IPS-15b (cell line): ENCODE measurements at regions not wholly inside any gene's neighbourhood (a gene's known extent, or its start where the extent isn't known, plus 50 kb on each side); places are given as distances from the start of the nearest gene placed in this dataset.
"Not testable (repeated sequence)": the region's sequence is repeated elsewhere in the genome, so short reads cannot be mapped to it uniquely, and the experiment has no call there.

Source experiments
- H3K27me3 ChIP-seq: one replicate; pipeline ENCODE4 v1.6.1; 2013; ENCODE audit warnings: low read length; ENCODE audit not compliant: control insufficient read depth, insufficient read depth
- H3K36me3 ChIP-seq: one replicate; pipeline ENCODE4 v1.6.1; 2013; ENCODE audit warnings: low read length; ENCODE audit not compliant: control insufficient read depth, insufficient read depth
- H3K4me1 ChIP-seq: one replicate; pipeline ENCODE4 v1.6.1; 2013; ENCODE audit warnings: mild to moderate bottlenecking, low read length; ENCODE audit not compliant: control insufficient read depth, insufficient read depth
- H3K4me3 ChIP-seq: one replicate; pipeline ENCODE4 v1.5.1; 2013; ENCODE audit warnings: low read depth, low read length
- H3K9ac ChIP-seq: one replicate; pipeline ENCODE4 v1.6.1; 2013; ENCODE audit warnings: low read depth, mild to moderate bottlenecking, low read length
- H3K9me3 ChIP-seq: one replicate; pipeline ENCODE4 v1.6.1; 2013; ENCODE audit warnings: mild to moderate bottlenecking, low read length; ENCODE audit not compliant: control insufficient read depth, insufficient read depth

DNA sequence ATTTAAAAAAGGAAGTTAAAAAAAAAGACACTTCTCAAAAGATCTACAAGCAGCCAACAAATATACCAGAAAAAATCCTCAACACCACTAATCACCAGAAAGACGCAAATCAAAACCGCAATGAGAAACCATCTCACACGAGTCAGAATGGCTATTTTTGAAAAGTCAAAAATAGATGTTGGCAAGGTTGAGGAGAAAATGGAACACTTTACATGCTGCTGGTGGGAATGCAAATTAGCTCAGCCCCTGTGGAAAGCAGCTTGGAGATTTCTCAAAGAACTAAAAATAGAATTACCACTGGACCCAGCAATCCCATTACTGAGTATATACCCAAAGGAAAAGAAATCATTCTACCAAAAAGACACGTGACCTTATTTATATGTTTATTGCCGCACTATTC is 574.7 kb upstream of the ADAMTS9 start:
- Histone ChIP-seq H3K36me3 (no peaks in the 10 kb centered on the region), H3K4me1 (peaks cover 4% of the 10 kb centered on the region), H3K27me3 (no peaks in the 10 kb centered on the region), H3K9me3 (no peaks in the 10 kb centered on the region), H3K9ac (no peak overlapping the region), H3K4me3 (no peak overlapping the region)

GRCh38 chr3:65259946-65260345 is 572.1 kb upstream of the ADAMTS9 start:
- no peaks in the 10 kb centered on the region for H3K36me3 ChIP-seq
- no peak overlapping the region for H3K4me3 ChIP-seq
- no peaks in the 10 kb centered on the region for H3K4me1 ChIP-seq
- H3K27me3 ChIP-seq, result no peaks in the 10 kb centered on the region
- no peak overlapping the region for H3K9ac ChIP-seq
- no peaks in the 10 kb centered on the region for H3K9me3 ChIP-seq

DNA sequence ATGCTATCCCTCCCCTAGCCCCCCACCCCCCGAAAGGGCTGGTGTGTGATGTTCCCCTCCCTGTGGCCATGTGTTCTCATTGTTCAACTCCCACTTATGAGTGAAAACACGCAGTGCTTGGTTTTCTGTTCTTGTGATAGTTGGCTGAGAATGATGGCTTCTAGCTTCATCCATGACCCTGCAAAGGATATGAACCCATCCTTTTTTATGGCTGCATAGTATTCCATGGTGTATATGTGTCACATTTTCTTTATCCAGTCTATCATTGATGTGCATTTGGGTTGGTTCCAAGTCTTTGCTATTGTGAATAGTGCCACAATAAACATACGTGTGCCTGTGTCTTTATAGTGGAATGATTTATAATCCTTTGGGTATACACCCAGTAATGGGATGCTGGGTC is 565.1 kb upstream of the ADAMTS9 start:
- H3K4me1 ChIP-seq, H3K9me3 ChIP-seq, H3K4me3 ChIP-seq, H3K27me3 ChIP-seq, H3K9ac ChIP-seq, H3K36me3 ChIP-seq: not testable (repeated sequence)

DNA sequence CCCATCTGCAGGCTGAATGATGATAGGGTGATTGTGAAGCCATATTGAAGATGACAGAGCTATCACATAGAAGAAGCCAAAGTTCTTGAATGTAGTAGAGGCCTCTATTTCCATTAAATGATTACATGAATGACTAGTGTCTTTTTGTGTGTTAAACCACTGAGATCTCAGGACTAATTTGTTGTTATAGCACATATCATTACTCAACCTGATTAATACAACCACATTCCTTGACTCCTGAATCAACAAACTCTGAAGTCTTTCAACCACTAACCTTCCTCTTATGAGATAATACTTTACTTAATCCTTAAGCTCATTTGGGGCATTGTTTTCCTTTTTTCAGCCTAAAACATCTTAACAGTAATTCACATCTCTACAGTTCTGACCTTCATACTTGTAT is 564.5 kb upstream of the ADAMTS9 start:
- Histone ChIP-seq H3K36me3 (no peaks in the 10 kb centered on the region), H3K9me3 (no peaks in the 10 kb centered on the region), H3K27me3 (no peaks in the 10 kb centered on the region), H3K9ac (no peak overlapping the region), H3K4me3 (no peak overlapping the region), H3K4me1 (no peaks in the 10 kb centered on the region)

DNA sequence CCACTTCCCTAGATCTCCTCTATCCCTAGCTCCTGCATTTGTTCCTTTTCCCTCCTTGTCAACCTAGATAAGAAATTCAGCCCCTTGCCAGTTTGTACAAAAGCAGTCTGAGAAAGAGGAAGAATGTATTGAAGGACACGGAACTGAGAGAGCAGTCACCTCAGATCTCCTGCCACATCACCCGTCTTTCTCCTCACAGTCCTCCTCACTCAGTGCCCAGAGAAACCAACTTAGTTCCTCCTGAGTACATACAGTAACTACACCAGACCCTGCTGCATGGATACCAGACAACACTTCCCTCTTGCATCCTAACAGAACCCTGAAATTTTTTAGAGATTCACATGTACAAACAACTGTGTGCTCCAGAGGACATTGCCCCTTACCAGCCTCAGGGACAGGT is 563.6 kb upstream of the ADAMTS9 start:
- H3K27me3 ChIP-seq, result no peaks in the 10 kb centered on the region
- no peak overlapping the region for H3K9ac ChIP-seq
- H3K36me3 ChIP-seq, result no peaks in the 10 kb centered on the region
- H3K9me3 ChIP-seq, result no peaks in the 10 kb centered on the region
- H3K4me1 ChIP-seq, result no peaks in the 10 kb centered on the region
- H3K4me3 ChIP-seq, result no peak overlapping the region

DNA sequence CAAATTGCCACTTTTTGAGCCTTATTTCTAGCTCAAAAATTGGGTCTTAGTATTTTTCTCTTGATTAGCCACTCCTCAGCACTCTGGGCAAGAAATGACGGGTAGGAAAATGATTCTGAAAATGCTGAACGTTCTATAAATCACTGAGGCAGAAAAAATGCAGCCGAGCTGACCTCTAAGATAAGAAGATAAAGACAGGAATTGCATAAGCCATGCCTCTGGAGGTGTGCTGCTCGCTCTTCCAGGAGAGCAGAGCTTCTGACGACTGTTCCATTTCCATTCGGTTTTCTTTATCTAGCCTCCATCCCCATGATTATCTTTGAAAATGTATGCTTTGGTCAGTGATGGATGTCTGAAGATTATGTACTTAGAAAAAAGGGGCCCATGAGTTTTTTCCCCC is 558.8 kb upstream of the ADAMTS9 start:
- H3K36me3 ChIP-seq, result no peaks in the 10 kb centered on the region
- no peak overlapping the region for H3K9ac ChIP-seq
- no peaks in the 10 kb centered on the region for H3K27me3 ChIP-seq
- no peaks in the 10 kb centered on the region for H3K9me3 ChIP-seq
- no peak overlapping the region for H3K4me3 ChIP-seq
- H3K4me1 ChIP-seq, result no peaks in the 10 kb centered on the region

GRCh38 chr3:65245133-65246063 is 557.6 kb upstream of the ADAMTS9 start:
- Histone ChIP-seq H3K9me3 (no peaks in the 10 kb centered on the region), H3K27me3 (no peaks in the 10 kb centered on the region), H3K36me3 (no peaks in the 10 kb centered on the region), H3K9ac (no peak overlapping the region), H3K4me1 (no peaks in the 10 kb centered on the region), H3K4me3 (no peak overlapping the region)

DNA sequence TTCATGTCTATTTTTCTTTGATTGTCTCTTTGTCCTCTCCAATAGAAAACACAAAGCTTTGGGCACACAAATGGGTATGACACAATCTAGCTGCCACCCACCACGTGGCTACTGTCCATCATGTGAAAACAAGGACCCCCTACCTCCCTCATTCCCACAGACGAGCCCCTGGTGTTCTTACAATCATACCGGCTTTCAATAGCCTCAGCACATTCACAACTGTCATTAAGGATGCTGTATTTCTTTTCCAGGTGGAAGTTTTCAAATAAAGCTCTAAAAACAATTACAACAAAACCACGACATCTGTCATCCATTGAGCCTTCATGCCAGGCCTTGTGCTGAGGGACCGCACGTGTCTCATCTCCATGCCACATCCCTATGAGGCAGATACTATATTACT is 552.6 kb upstream of the ADAMTS9 start:
- H3K4me1 ChIP-seq, result no peaks in the 10 kb centered on the region
- no peaks in the 10 kb centered on the region for H3K36me3 ChIP-seq
- H3K27me3 ChIP-seq, result no peaks in the 10 kb centered on the region
- no peak overlapping the region for H3K9ac ChIP-seq
- no peaks in the 10 kb centered on the region for H3K9me3 ChIP-seq
- no peak overlapping the region for H3K4me3 ChIP-seq

DNA sequence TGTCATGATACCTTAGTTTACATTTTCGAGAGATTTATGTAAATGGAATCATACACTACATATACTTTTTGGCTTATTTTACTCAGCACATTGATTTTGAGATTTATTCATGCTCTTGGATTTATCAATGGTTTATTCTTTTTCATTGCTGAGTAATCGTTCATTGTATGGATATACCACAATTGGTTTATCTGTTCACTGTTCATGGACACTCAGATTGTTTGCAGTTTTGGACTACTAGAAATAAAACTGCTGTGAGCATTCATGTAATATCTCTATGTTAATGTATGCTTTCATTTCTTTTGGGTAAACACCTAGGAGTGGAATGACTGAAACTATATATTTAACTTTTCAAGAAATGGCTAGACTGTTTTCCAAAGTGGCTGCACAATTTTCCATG is 550.9 kb upstream of the ADAMTS9 start:
- no peak overlapping the region for H3K4me3 ChIP-seq
- no peaks in the 10 kb centered on the region for H3K36me3 ChIP-seq
- H3K4me1 ChIP-seq, result no peaks in the 10 kb centered on the region
- no peaks in the 10 kb centered on the region for H3K27me3 ChIP-seq
- no peaks in the 10 kb centered on the region for H3K9me3 ChIP-seq
- H3K9ac ChIP-seq, result no peak overlapping the region

- no peaks in the 10 kb centered on the region for H3K4me1 ChIP-seq
- no peaks in the 10 kb centered on the region for H3K27me3 ChIP-seq
- no peaks in the 10 kb centered on the region for H3K36me3 ChIP-seq
- no peak overlapping the region for H3K9ac ChIP-seq
- no peak overlapping the region for H3K4me3 ChIP-seq
- H3K9me3 ChIP-seq, result no peaks in the 10 kb centered on the region
Measured at GRCh38 chr3:65234499-65234898, 546.7 kb upstream of the ADAMTS9 start.

DNA sequence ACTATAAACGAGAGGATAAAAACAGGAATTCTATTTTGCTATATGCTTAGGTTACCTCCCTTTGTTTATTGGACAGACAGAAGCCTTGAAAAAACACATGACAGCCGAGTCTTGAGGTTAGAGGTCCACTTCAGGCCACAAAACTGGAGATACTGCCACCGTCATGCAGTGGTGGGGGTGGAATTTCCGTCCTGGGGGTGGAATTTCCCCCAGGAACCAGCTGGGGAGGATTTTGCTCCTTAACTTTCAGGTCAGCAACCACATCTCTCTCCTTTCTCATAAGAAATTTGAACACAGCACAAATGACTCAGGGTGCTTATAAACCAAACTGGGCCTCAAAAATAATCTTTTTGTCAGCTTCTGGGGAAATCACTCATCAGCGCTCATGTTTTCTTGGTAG is 545.8 kb upstream of the ADAMTS9 start:
- no peak overlapping the region for H3K4me3 ChIP-seq
- no peaks in the 10 kb centered on the region for H3K9me3 ChIP-seq
- no peaks in the 10 kb centered on the region for H3K36me3 ChIP-seq
- no peaks in the 10 kb centered on the region for H3K4me1 ChIP-seq
- no peaks in the 10 kb centered on the region for H3K27me3 ChIP-seq
- no peak overlapping the region for H3K9ac ChIP-seq

DNA sequence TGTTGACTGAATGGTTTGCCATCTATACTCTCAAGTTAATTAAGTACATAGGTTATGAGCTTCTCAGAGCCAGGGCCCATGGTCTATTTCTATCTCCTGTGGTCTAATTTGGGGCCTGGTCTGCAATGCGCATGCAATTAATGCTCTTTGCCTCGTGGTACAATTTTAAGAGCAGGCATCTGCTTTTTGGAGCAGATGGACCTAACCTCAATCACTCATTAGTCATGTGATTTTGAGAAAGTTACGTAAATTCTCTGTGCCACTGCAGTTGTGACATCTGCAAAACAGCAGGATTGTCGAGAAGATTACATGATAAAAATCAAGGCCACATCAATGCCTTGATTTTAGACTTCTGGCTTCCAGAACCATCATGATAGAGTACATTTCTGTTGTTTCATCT is 543.7 kb upstream of the ADAMTS9 start:
- H3K4me3 ChIP-seq, result no peak overlapping the region
- no peak overlapping the region for H3K9ac ChIP-seq
- H3K36me3 ChIP-seq, result no peaks in the 10 kb centered on the region
- no peaks in the 10 kb centered on the region for H3K9me3 ChIP-seq
- no peaks in the 10 kb centered on the region for H3K4me1 ChIP-seq
- no peaks in the 10 kb centered on the region for H3K27me3 ChIP-seq
